HL-60 (cell line): ENCODE measurements at regions not wholly inside any gene's neighbourhood (a gene's known extent, or its start where the extent isn't known, plus 50 kb on each side); places are given as distances from the start of the nearest gene placed in this dataset.

ENCODE experiments used
- CTCF ChIP-seq: IDR thresholded peaks from one replicate; pipeline ENCODE4 v1.5.1; 2011; ENCODE audit warnings: low read length, control low read depth, inconsistent platforms; ENCODE audit not compliant: insufficient read depth
- GABPA ChIP-seq: IDR thresholded peaks from 2 replicates; pipeline ENCODE4 v1.6.1; 2012; ENCODE audit warnings: low read depth
- POLR2AphosphoS5 ChIP-seq: IDR thresholded peaks from 2 replicates; pipeline ENCODE4 v1.6.1; 2012; ENCODE audit warnings: low read depth
- SPI1 ChIP-seq: IDR thresholded peaks from 2 replicates; pipeline ENCODE4 v1.6.1; 2012; ENCODE audit warnings: low read depth, mild to moderate bottlenecking, borderline replicate concordance
- TF ChIP-seq, protein P1 (sequence below): IDR thresholded peaks from 2 replicates; pipeline ENCODE4 v1.6.1; 2012; ENCODE audit warnings: low read depth; ENCODE audit not compliant: insufficient replicate concordance

GRCh38 chr5:42924686-42925085 lies 113.0 kb upstream of the SELENOP start:
- TF ChIP-seq POLR2AphosphoS5, result no peak
- TF ChIP-seq, protein P1, sequence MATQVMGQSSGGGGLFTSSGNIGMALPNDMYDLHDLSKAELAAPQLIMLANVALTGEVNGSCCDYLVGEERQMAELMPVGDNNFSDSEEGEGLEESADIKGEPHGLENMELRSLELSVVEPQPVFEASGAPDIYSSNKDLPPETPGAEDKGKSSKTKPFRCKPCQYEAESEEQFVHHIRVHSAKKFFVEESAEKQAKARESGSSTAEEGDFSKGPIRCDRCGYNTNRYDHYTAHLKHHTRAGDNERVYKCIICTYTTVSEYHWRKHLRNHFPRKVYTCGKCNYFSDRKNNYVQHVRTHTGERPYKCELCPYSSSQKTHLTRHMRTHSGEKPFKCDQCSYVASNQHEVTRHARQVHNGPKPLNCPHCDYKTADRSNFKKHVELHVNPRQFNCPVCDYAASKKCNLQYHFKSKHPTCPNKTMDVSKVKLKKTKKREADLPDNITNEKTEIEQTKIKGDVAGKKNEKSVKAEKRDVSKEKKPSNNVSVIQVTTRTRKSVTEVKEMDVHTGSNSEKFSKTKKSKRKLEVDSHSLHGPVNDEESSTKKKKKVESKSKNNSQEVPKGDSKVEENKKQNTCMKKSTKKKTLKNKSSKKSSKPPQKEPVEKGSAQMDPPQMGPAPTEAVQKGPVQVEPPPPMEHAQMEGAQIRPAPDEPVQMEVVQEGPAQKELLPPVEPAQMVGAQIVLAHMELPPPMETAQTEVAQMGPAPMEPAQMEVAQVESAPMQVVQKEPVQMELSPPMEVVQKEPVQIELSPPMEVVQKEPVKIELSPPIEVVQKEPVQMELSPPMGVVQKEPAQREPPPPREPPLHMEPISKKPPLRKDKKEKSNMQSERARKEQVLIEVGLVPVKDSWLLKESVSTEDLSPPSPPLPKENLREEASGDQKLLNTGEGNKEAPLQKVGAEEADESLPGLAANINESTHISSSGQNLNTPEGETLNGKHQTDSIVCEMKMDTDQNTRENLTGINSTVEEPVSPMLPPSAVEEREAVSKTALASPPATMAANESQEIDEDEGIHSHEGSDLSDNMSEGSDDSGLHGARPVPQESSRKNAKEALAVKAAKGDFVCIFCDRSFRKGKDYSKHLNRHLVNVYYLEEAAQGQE, result no peak
- TF ChIP-seq SPI1, result no peak
- no peak for TF ChIP-seq CTCF
- TF ChIP-seq GABPA, result no peak
